ENCODE measurements at regions not wholly inside any gene's neighbourhood (a gene's known extent, or its start where the extent isn't known, plus 50 kb on each side); places are given as distances from the start of the nearest gene placed in this dataset.

DNA sequence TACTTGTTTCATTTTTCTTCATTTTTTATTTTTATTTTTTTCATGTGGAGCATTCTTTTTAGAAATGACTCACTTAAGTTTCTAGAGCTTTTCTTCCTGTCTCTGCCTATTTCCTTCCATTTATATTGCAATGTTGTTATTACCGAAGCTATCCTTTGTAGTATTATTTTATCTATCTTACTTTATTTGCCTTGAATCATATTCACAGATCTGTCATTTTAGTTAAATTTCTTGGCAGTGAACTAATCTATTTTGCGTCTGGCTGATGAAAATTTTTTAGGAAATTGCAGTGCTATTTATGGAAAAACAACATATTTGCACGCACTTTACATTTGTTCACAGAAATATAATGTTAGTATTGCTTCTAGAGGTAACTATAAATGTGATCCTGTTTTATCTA, 956.9 kb upstream of the SLC39A10 start:
- Histone ChIP-seq H3K36me3 (ENCODE audit: control insufficient read depth, insufficient read depth, low read length) (no peaks in the 10 kb centered on the region), H3K4me3 (ENCODE audit: low read depth, low read length) (no peak overlapping the region), H3K9me3 (no peaks in the 10 kb centered on the region; the same call in 1 of the 2 replicates), H3K27me3 (replicated peaks; ENCODE audit: control insufficient read depth, insufficient read depth, low read length) (no peaks in the 10 kb centered on the region), H3K4me1 (no peaks in the 10 kb centered on the region)
- no peaks in the 10 kb centered on the region for H3K4me1 Mint-ChIP-seq (ENCODE audit: low read depth, unreplicated experiment)
- no peaks in the 10 kb centered on the region for H3K27me3 Mint-ChIP-seq (ENCODE audit: insufficient read depth, unreplicated experiment)
- H3K27ac Mint-ChIP-seq (ENCODE audit: unreplicated experiment), result no peak overlapping the region
- POLR2A ChIA-PET, result no interaction called here
- no peak for DNase-seq
- H3K36me3 Mint-ChIP-seq (ENCODE audit: insufficient read depth, unreplicated experiment), result no peaks in the 10 kb centered on the region
- TF ChIP-seq, protein P1, sequence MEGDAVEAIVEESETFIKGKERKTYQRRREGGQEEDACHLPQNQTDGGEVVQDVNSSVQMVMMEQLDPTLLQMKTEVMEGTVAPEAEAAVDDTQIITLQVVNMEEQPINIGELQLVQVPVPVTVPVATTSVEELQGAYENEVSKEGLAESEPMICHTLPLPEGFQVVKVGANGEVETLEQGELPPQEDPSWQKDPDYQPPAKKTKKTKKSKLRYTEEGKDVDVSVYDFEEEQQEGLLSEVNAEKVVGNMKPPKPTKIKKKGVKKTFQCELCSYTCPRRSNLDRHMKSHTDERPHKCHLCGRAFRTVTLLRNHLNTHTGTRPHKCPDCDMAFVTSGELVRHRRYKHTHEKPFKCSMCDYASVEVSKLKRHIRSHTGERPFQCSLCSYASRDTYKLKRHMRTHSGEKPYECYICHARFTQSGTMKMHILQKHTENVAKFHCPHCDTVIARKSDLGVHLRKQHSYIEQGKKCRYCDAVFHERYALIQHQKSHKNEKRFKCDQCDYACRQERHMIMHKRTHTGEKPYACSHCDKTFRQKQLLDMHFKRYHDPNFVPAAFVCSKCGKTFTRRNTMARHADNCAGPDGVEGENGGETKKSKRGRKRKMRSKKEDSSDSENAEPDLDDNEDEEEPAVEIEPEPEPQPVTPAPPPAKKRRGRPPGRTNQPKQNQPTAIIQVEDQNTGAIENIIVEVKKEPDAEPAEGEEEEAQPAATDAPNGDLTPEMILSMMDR (IDR thresholded peaks at IDR 0.05; ENCODE audit: insufficient read depth in 1 of 2, low read depth in 1 of 2, low read length in 1 of 2, severe bottlenecking in 1 of 2, unreplicated experiment in 1 of 2), result no peak
- CTCF ChIA-PET, result no interaction called here
- BruUV-seq (replicated peaks), result no TSS peak
- no peak overlapping the region for H3K4me3 Mint-ChIP-seq (ENCODE audit: unreplicated experiment)
- intact Hi-C loops (cut with micrococcal nuclease; ENCODE audit: unreplicated experiment), result no loop called here
- no peaks in the 10 kb centered on the region for H3K9me3 Mint-ChIP-seq (ENCODE audit: unreplicated experiment)

DNA sequence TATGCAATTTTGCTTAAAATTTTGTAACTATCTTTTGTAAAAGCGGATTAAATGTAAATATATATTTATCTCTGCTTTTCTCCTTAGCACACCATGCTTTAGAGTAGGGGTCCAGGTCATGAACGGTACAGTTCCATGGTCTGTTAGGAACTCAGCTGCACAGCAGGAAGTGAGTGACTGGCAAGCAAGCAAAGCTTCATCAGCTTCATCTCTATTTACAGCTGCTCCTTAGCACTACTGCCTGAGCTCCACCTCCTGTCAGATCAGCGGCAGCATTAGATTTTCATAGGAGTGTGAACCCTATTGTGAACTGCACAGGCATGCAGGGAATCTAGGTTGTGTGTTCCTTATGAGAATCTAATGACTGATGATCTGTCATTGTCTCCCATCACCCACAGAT, 959.0 kb upstream of the SLC39A10 start:
- no TSS peak for BruUV-seq (replicated peaks)
- Mint-ChIP-seq H3K9me3 (ENCODE audit: unreplicated experiment) (no peaks in the 10 kb centered on the region), H3K36me3 (ENCODE audit: insufficient read depth, unreplicated experiment) (no peaks in the 10 kb centered on the region), H3K4me1 (ENCODE audit: low read depth, unreplicated experiment) (no peaks in the 10 kb centered on the region), H3K27me3 (ENCODE audit: insufficient read depth, unreplicated experiment) (no peaks in the 10 kb centered on the region), H3K4me3 (ENCODE audit: unreplicated experiment) (no peak overlapping the region), H3K27ac (ENCODE audit: unreplicated experiment) (no peak overlapping the region)
- H3K4me1 ChIP-seq, result no peaks in the 10 kb centered on the region
- DNase-seq, result no peak
- POLR2A ChIA-PET, result no interaction called here
- H3K4me3 ChIP-seq (ENCODE audit: low read depth, low read length), result no peak overlapping the region
- CTCF ChIA-PET, result no interaction called here
- H3K9me3 ChIP-seq, result no peaks in the 10 kb centered on the region; the same call in 1 of the 2 replicates
- TF ChIP-seq, protein P1 (IDR thresholded peaks at IDR 0.05; ENCODE audit: insufficient read depth in 1 of 2, low read depth in 1 of 2, low read length in 1 of 2, severe bottlenecking in 1 of 2, unreplicated experiment in 1 of 2), result no peak
- H3K36me3 ChIP-seq (ENCODE audit: control insufficient read depth, insufficient read depth, low read length), result no peaks in the 10 kb centered on the region
- intact Hi-C loops (cut with micrococcal nuclease; ENCODE audit: unreplicated experiment), result no loop called here
- no peaks in the 10 kb centered on the region for H3K27me3 ChIP-seq (replicated peaks; ENCODE audit: control insufficient read depth, insufficient read depth, low read length)

DNA sequence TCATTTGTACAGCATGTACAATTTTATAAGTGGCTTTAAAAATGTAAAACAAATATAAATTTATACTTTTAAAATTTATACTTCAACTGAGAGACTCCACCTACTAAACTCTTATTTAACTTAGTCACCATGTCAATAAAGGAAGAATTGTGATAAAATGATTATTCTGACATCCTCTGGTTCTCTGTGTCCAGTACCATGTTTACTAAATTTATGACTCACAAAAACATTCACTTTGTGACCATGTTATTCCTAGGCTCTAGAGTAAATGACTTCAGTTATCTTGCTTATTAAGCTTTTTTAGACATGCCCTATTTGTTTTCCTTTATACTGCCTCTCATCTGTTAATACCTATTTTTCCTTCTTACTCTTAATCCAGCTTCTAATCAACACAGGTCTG, 959.6 kb upstream of the SLC39A10 start:
- no peaks in the 10 kb centered on the region for H3K27me3 Mint-ChIP-seq (ENCODE audit: insufficient read depth, unreplicated experiment)
- TF ChIP-seq, protein P1 (IDR thresholded peaks at IDR 0.05; ENCODE audit: insufficient read depth in 1 of 2, low read depth in 1 of 2, low read length in 1 of 2, severe bottlenecking in 1 of 2, unreplicated experiment in 1 of 2), result no peak
- no peak overlapping the region for H3K4me3 ChIP-seq (ENCODE audit: low read depth, low read length)
- no peaks in the 10 kb centered on the region for H3K9me3 Mint-ChIP-seq (ENCODE audit: unreplicated experiment)
- no peaks in the 10 kb centered on the region for H3K36me3 Mint-ChIP-seq (ENCODE audit: insufficient read depth, unreplicated experiment)
- no peaks in the 10 kb centered on the region for H3K4me1 ChIP-seq
- H3K27ac Mint-ChIP-seq (ENCODE audit: unreplicated experiment), result no peak overlapping the region
- POLR2A ChIA-PET, result no interaction called here
- H3K27me3 ChIP-seq (replicated peaks; ENCODE audit: control insufficient read depth, insufficient read depth, low read length), result no peaks in the 10 kb centered on the region
- no peaks in the 10 kb centered on the region for H3K36me3 ChIP-seq (ENCODE audit: control insufficient read depth, insufficient read depth, low read length)
- no TSS peak for BruUV-seq (replicated peaks)
- intact Hi-C loops (cut with micrococcal nuclease; ENCODE audit: unreplicated experiment), result no loop called here
- CTCF ChIA-PET, result no interaction called here
- H3K9me3 ChIP-seq, result no peaks in the 10 kb centered on the region; the same call in 1 of the 2 replicates
- no peaks in the 10 kb centered on the region for H3K4me1 Mint-ChIP-seq (ENCODE audit: low read depth, unreplicated experiment)
- no peak overlapping the region for H3K4me3 Mint-ChIP-seq (ENCODE audit: unreplicated experiment)
- DNase-seq, result no peak
